Activated CD4-positive, CD25-positive, alpha-beta regulatory T cell treated with anti-CD3 and anti-CD28 coated beads, Interleukin-2, amount 50 U/mL, for 16 hours (primary cell): ENCODE measurements at regions not wholly inside any gene's neighbourhood (a gene's known extent, or its start where the extent isn't known, plus 50 kb on each side); places are given as distances from the start of the nearest gene placed in this dataset.

Source experiments
- DNase-seq: peaks from one replicate; pipeline ENCODE4 v3.0.0-alpha.2; 2020; ENCODE audit warnings: low read depth, low spot score

DNA sequence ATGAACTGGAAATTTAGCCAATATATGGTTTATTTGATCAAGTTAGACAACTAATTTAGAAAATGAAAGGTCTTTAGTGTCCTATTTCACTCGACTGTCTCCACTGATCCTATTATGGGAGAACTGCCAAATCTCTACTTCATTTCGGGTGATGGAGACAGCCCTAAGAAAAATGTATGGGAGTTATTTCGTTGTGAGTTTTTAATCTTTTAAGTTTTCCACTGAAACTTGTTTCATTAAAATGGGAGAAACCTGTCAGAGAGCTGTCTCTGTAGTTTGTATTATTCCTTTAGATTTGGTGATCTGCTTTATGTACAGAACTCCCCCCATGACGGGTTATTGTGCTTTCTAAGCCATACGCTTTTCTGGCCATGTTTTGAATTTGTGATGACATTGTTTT is 899.7 kb downstream of the ADGRL2 start:
- DNase-seq = no peak

DNA sequence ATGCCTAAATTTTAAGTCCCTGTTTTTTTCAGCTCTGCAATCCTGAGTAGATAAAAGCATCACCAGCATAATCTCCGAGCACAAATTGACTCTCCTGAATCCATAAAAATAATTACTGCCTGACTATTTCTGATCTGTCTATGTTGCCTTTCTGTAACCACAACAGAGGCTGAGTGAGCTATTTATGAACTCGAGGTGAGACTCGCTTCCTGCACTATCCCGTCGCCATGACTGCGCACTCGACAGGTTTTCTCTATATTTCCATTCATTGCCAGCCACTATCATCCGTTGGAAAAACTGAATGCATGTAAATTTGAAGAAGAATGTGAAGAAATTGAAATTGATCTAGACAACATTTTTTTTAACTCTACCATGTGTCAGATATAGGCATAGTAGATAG is 897.2 kb downstream of the ADGRL2 start:
- no peak for DNase-seq

- no peak for DNase-seq
Measured at GRCh38 chr1:82695443-82695842, 894.7 kb downstream of the ADGRL2 start.

GRCh38 chr1:82690411-82690810 is 889.7 kb downstream of the ADGRL2 start:
- no peak for DNase-seq

GRCh38 chr1:82689217-82689616 is 888.5 kb downstream of the ADGRL2 start:
- no peak for DNase-seq

DNA sequence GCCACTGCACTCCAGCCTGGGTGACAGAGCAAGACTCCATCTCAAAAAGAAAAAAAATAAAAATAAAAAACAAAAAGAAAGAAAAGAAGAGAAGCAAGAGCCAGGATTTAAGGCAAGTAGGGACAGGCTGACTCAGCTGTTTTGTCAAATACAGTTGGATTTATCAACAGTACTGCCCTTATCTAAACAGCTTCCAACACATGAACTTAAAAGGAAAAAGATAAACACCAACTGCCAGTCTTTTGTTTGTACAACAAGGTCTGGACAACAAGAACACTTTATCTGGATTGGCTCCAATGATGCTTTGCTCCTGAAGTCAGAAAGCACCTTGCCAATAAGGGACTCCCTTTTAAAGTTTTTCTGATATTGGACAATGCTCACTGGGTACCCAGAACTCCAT is 886.0 kb downstream of the ADGRL2 start:
- no peak for DNase-seq

DNA sequence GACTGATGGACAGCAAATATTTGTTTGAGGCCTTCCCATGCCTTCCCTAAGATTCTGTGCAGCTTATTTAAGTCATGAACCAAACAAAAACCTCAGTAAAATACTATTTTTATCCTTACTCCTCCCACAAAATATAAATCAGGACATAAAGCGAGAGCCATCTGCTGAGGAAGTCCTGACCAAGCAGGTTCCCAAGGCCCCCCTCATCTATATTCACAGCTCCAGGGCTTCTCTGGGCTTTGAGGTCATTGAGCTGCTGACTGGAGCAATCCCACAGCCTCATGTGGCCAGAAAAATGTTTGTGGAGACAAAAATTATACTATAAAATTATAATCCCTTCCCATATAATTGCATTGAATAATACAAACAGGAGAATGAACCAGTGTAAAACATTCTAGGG is 846.2 kb downstream of the ADGRL2 start:
- DNase-seq = no peak

DNA sequence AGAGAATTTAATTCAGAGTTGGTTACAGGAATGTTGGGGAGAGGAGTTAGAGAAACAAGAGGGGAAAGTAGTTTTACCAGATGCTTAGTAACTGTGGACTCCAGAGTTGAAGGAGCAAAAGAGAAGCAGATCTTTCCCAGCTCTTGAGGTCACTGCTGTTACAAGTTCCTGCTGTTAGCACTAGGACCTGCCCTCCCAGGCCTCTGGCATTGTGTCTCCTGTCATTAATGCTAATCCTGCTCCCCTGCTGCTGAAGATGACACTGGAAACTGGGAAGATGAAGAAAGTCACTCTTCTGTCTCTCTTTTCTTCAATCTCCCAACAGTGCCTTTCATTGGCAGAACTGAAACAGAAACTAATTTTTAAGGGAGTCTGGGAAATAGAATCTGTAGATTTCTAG is 845.6 kb downstream of the ADGRL2 start:
- DNase-seq = no peak

DNA sequence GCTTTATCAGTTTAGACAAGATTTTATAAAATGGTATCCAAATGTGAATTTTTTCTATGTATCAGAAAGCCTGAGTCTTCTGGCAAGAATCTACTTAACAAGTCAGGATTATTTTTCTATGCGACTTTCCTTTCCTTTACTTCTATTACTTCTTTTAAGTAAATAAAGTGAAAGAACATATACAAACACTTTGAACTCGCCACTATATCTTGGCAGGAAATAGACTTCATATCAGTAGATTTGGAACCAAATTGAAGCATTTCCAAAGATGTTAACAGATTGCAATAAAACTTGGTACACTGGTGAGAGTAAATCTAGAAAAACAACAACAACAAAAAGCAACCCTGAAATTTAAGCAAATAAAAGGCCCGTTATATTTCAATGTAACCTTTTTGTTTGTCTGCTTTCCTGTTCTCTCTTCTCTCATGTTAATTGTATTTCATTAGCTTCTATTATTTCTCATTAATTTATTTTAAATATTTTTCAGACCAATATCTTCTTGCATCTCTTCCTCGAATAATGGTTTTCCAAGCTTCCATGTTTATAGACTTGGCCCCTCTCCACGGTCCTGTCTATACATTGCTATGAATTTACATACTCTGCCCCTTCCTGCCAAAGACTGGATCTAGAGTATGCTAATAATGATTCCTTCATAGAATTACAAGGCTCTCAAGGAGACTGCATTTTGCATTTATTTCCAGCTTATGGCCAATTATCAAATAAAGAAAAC is 843.6 kb downstream of the ADGRL2 start:
- DNase-seq = no peak

DNA sequence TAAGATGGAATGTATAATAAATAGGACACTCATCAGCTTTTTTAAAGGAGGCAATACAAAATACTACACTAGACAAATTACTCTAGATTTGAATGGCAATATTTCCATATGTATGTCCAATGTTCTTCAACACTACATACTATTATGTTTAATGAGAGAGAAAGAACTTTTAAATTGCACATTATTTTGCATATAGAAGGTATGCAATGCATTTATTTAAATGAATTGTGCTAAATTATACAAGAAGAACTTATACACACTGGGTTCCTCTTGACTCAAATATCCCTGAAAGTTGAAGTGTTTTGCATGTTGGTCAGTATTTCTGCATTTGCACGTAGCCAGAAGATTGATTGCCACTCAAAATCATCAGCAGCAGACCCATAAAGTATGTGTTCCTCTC is 839.6 kb downstream of the ADGRL2 start:
- no peak for DNase-seq

- no peak for DNase-seq
Measured at GRCh38 chr1:82634266-82634665, 833.5 kb downstream of the ADGRL2 start.

- no peak for DNase-seq
Measured at GRCh38 chr1:82632155-82632554, 831.4 kb downstream of the ADGRL2 start.

DNA sequence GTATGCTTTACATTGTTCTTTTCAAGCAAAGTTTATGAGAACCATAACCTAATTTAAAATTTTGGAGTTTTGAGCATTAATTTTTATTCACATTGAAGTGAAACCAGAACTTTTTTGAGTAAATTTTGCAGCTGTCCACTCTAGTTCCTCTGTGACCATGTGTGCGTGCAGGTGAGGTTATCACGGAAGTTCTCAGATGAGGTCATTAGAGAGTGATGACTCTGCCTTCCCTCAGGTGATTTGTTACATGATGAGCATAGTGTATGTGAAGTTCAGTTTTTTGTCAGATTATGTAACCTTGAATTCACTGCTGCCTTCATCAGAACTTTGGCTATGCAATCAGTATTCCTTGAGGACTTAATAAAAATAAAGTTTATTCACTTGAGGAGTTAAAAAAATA is 828.2 kb downstream of the ADGRL2 start:
- DNase-seq = no peak

DNA sequence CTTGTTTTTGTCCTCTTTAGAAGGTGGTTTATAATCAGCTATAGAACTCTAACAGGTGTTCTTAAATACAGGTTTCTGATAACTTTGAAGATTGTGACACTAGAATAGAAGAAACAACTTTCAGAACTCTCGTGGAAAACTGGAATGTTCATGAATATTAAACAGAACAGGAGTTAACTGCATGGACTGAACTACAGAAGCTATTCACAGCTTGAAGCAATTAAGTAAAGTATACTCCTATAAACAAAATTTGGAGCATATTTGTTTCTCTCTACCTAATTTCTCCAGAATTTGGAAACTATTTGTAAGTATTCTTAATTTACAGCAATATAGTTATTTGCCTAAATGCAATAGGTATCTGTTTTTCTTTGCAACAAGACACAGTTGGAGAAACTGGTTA is 824.8 kb downstream of the ADGRL2 start:
- no peak for DNase-seq

DNA sequence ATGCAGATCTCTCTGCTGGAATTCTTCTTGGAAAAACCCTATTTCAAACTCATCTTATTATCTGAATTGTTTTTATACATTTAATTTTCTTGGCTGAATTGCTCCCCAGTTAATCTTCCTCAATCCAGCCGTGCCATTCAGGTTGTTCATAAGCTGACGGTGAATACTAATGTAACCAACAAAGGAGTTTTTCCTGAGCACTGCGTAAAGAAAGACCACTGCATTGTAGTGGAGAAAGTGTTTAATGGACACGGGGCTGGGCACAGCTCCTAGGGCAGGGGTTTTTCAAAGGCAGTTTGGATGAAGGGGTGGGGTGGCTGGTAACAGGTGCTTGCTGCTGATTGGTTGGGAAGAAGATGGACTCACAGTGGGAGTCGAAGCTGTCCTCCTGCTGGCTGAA is 820.3 kb downstream of the ADGRL2 start:
- no peak for DNase-seq

GRCh38 chr1:82614090-82614489 is 813.4 kb downstream of the ADGRL2 start:
- no peak for DNase-seq

DNA sequence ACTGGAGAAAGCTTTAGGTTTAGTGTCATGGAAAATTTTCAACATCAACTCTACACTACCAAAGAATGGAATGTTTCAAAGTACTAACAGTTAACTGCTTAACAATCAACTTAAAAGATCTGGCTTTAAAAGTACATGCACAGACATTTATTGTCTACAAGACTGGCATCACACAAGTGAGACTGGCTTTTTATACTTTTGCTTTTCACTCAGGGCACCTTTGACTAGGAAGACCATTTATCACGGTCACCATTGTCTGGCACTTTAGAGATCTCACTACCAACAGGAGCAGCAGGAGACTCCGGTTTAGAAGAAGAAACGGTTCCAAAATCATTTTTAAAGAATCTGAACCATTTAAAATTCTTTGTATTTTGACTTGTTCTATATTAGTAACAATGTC is 812.3 kb downstream of the ADGRL2 start:
- no peak for DNase-seq

- DNase-seq = no peak
Measured at GRCh38 chr1:82606546-82606945, 805.8 kb downstream of the ADGRL2 start.

DNA sequence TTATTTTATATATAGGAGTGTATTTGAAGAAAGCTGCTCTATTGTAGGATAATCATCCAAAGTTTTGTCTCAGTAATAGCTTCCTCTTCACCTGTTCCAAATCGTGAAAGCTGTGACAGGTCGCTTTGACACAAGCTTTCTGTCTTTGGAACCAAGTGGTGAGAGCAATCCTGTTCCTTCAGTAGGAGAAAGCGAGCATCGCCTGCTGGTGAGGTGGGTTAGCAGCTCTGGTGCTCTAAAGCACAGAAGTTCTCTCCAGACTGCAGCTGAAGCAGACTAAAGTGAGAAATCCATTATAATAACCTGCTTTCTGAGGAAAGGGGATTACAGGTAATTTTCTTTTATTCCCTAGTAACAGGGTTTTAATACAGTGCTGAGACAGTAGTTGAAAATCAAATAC is 803.8 kb downstream of the ADGRL2 start:
- no peak for DNase-seq

DNA sequence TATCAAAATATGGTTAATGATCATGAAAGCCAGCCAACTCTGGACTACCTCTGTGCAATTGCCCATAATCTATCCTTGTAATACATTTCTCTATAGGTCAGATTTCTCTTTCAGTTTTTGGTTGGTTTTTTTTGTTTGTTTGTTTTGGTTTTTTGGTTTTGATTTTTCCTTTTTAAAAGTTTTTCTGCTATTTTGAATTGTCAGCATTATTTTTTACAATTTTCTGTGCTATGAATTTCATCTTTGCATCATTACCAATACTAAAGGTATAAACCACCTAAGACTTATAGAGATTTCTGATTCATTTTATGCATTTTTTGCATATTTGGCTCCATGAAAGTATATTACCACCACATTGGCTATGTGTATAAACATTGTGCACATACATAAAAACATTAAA is 799.6 kb downstream of the ADGRL2 start:
- no peak for DNase-seq

GRCh38 chr1:82598812-82599211 is 798.1 kb downstream of the ADGRL2 start:
- no peak for DNase-seq

DNA sequence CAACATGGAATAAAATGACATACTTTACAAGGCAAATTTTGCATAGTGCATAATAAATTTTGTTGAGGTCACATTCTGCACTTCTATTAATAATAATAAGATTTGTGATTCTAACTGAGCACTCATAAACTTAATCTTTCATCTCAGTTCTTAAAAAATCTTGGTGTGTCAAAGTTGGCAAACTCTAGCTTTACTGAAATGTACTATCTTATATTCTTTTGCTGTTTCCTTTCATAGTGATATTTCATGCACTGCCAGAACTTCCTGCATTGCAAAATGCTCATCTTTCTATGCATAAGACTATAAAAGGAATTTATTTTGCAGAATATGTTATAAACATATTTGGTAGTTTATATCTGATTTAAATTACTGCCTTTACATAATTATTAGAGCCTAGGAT is 797.6 kb downstream of the ADGRL2 start:
- no peak for DNase-seq

- DNase-seq = no peak
Measured at GRCh38 chr1:82597649-82598048, 796.9 kb downstream of the ADGRL2 start.

- DNase-seq = no peak
Measured at GRCh38 chr1:82597141-82597540, 796.4 kb downstream of the ADGRL2 start.
